ENCODE measurements at regions not wholly inside any gene's neighbourhood (a gene's known extent, or its start where the extent isn't known, plus 50 kb on each side); places are given as distances from the start of the nearest gene placed in this dataset.
"Not testable (repeated sequence)": the region's sequence is repeated elsewhere in the genome, so short reads cannot be mapped to it uniquely, and the experiment has no call there.

DNA sequence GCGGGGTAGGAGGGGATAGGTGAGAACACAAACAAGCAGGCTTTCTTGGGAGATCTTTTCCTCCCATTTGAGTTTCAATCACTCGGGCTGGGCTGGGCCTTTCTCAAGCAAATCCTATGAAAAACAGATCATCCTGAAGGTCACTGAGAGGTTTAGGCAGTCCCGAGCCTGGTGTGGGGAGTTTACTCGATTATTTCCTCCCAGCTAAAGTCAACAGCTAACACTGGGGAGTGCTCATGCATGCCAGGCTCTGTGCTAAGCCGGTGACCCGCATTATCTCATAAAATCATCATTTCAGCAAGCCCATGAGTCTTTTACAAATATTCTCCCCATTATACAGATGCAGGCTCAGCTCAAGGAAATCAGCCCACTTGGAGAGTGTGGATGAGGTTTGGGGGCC lies 85.0 kb upstream of the PAX2 start:
- FAIRE-seq: no peak

DNA sequence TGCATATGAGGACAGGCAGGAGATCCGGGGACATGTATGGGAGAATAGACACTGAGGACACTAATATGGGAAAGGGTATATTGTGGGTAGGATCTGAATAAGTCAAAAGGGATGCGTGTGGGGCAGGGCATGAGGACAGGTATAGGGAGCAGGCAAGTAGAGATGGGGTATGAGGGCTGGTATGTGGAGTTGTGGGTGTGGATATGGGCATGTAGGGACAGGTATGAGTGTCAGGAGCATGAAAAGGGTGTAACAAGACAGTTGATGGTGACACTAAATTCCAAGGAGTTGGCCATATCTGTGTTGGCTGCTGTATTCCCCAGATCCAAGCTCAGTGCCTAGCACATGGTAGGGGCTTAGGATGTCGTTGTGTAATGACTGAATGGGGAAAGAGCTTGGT lies 84.4 kb upstream of the PAX2 start:
- DNase-seq (ENCODE audit: low spot score in 2 of 2) (no peak), FAIRE-seq (no peak)

More for the DNA sequence above, 85.0 kb upstream of the PAX2 start:
- DNase-seq (ENCODE audit: low spot score in 2 of 2): no peak

- no peak for FAIRE-seq
- no peak for DNase-seq (ENCODE audit: low spot score in 2 of 2)
Measured at GRCh38 chr10:100661520-100661919, 83.9 kb upstream of the PAX2 start.

- FAIRE-seq (no peak), DNase-seq (ENCODE audit: low spot score in 2 of 2) (no peak)
Measured at GRCh38 chr10:100662067-100662466, 83.3 kb upstream of the PAX2 start.

- DNase-seq (ENCODE audit: low spot score in 2 of 2) (no peak), FAIRE-seq (no peak)
Measured at GRCh38 chr10:100664316-100665149, 80.8 kb upstream of the PAX2 start.

DNA sequence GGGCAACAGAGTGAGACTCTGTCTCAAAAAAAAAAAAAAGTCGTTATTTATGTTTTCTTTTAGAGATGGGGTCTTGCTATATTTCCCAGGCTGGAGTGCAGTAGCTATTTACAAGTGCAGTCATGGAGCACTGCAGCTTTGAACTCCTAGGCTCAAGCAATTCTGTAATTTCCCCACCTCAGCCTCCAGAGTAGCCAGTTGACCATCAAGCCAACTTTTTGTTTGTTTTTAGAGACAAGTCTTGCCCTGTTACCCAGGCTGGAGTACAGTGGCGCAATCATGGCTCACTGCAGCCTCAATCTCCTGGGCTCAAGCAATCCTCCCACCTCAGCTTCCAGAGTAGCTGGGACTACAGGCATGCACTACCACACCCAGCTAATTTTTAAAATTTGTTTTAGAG lies 78.7 kb upstream of the PAX2 start:
- not testable (repeated sequence) for DNase-seq (ENCODE audit: low spot score in 2 of 2); FAIRE-seq

GRCh38 chr10:100669616-100670015 lies 75.8 kb upstream of the PAX2 start:
- FAIRE-seq (no peak), DNase-seq (ENCODE audit: low spot score in 2 of 2) (no peak)

DNA sequence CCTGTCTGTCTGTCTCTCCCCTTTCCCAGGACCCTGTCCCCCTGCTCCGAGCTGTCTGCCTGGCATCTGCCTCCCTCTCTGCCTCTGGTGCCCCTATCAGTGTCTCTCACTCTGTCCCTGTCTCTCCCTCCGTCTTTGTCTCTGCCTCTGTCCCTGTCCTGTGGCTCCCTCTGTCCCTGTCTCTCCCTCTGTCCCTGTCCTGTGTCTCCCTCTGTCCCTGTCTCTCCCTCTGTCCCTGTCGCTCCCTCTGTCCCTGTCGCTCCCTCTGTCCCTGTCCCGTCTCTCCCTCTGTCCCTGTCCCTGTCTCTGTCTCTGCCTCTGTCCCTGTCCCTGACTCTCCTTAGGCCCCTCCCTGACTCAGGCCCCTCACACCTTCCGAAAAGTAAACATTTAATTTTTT lies 75.0 kb upstream of the PAX2 start:
- no peak for FAIRE-seq

DNA sequence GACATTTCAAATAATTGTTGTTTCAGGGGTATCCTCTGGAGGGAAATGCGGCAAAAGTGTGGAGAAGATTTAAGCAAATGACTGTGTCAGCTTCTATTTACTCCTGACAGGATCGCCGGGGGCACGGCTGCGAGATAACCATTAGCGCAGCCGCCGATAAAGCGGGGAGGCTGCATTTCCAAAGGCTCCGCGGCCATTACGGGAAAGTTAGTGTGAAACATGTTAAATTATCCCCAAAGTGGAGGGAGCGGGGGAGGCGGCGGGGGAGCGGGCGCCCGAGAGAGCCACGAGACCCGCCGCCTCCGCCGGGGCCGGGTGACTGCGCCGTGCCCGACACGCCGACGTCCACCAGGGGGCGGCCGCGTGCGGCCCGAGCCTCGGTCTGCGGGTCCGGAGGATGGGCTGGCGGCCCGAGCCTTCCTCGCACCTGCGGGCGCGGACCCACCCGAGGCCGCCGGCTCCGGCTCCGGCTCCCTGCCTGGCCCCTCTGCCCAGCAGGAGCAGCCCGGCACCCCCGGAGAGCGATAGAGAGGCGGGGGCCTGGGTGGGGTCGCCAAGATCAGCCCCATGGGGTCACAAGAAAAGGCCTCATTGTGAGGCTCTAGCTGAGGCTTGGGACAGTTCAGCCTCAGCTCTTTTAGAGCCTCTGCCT lies 74.4 kb upstream of the PAX2 start:
- no peak for FAIRE-seq
- DNase-seq (ENCODE audit: low spot score in 2 of 2): peak in 1 of 2 donors; percentile 62

More for the DNA sequence above, 75.0 kb upstream of the PAX2 start:
- DNase-seq (ENCODE audit: low spot score in 2 of 2): no peak

- DNase-seq (ENCODE audit: low spot score in 2 of 2) (no peak), FAIRE-seq (no peak)
Measured at GRCh38 chr10:100672199-100672598, 73.2 kb upstream of the PAX2 start.

GRCh38 chr10:100677290-100677945 lies 68.0 kb upstream of the PAX2 start:
- no peak for FAIRE-seq
- DNase-seq (ENCODE audit: low spot score in 2 of 2): no peak

GRCh38 chr10:100679327-100679726 lies 66.1 kb upstream of the PAX2 start:
- FAIRE-seq: no peak
- DNase-seq (ENCODE audit: low spot score in 2 of 2): no peak

DNA sequence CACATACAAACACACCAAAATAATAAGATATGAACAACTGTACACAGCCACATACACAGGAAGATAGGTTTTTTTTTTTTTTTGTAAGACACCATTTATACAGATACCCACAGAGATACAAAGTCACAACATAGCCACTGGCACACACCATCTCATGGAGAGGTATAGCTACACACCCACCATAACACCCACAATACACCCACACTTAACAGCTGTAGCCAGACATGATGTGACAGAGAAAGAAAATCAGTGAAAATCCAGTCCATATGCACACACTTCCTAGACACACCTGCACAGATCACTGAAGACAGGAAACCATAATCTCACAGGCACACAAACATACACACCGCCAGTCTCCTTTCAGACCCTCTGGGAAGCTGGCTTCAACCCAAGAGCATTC lies 62.4 kb upstream of the PAX2 start:
- no peak for DNase-seq (ENCODE audit: low spot score in 2 of 2)
- no peak for FAIRE-seq

DNA sequence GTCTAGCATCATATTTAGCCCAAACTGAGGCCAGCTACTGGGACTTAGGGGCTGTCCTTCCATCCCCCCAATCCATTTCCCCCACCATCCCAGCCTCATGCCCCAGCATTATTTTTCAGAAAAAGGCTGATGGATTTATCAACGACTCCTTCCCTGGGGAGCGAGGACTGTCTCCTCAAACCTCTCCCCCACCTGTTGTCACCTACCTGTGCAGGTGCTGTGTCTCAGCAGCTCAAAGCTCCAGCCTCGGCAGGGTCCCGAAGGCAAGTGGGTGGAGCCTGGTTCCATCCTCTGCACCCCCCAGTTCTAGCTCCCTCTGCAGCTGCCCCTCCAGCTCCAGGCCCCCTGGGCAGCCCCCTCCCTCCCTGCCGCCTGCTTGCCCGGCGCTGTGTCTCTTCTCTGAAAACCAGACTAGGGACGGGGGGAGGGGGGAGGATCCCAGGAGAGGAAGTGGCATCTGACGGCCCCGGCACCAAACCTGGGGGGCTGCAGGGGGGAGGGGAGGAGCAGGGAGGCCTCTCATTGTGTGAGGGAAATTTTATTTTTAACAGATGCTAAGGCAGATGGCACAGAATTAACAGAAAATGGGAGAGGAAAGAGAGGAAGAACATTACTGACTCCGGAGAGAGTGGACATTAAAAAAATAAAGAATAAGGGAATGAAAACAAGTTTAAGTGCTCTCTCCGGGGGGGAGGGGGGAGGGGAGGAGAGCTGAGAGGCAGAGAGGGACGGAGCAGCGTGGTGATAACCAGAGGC lies 61.7 kb upstream of the PAX2 start:
- FAIRE-seq: no peak
- no peak for DNase-seq (ENCODE audit: low spot score in 2 of 2)

DNA sequence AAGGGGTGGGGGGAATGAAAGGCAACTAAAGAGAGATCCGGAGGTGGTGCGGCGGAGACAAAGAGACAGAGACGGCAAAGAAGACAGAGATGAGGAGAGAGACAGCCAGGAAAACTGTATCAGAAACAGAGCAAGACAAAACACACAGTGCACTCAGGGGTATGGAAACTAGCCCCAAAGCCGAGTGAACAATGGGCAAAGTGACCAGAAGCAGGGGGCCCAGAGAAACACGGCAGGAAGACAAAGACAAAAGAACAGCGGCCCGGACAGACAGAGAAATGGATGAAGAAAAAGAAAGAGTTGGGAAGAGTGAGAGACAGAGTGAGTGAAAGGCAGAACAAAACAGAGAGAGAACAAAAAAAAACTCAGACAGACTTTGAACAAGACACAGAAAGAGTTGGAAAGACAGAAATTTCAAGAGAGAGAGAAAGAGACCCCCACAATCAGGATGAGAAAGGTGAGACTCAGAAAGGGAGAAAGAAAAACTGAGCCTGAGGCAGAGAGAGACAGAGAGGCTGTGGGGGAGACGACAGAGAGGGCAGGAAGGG lies 60.6 kb upstream of the PAX2 start:
- no peak for FAIRE-seq

DNA sequence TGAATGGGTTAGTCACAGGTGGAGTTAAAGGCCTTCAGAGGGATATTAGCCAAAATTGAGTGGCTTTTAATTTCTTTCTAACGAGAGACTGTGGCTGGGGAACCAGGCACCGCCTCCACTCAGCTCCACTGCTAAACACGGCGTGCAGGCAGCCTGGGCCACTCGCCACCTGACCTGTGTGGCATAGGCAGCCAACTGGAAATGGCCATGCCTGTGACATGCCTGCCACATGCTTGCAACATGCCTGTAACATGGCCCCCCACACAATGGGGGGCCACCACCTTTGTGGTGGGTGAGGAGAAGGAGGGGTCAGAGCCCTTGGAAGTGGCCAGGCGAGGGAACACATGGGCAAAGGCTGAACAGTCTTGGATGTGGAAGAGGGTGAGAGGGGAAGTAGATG lies 60.1 kb upstream of the PAX2 start:
- DNase-seq (ENCODE audit: low spot score in 2 of 2): no peak
- no peak for FAIRE-seq

More for the DNA sequence above, 60.6 kb upstream of the PAX2 start:
- no peak for DNase-seq (ENCODE audit: low spot score in 2 of 2)

- FAIRE-seq (no peak), DNase-seq (ENCODE audit: low spot score in 2 of 2) (no peak)
Measured at GRCh38 chr10:100687143-100688003, 58.0 kb upstream of the PAX2 start.

GRCh38 chr10:100688201-100688600 lies 57.2 kb upstream of the PAX2 start:
- no peak for DNase-seq (ENCODE audit: low spot score in 2 of 2)
- no peak for FAIRE-seq

DNA sequence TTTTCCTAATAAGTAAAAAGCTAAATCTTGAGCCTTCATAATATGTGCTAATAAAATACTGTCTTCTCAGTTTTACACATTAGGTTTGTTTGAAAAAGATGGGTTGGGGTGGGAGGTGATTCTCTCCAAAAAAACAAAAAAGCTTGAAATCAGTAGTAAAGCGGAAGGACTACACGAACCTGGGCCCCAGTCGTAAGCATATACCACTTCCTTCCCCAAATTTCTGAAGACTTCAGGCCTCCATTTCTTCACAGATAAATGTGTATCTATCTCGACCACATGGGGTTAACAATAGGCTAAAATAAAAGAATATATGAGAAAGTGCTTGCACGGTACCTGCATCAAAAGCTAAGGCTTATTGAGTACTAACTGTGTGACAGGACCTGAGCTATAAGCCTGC lies 51.6 kb upstream of the PAX2 start:
- FAIRE-seq (no peak), DNase-seq (ENCODE audit: low spot score in 2 of 2) (no peak)
